Mesenchymal stem cell (in vitro differentiated cells and primary cell): ENCODE measurements at regions not wholly inside any gene's neighbourhood (a gene's known extent, or its start where the extent isn't known, plus 50 kb on each side); places are given as distances from the start of the nearest gene placed in this dataset.

Experiments used
- DNase-seq: peaks from one replicate; pipeline ENCODE4 v3.0.0-alpha.2; 2013
- H2AFZ ChIP-seq: one replicate; pipeline ENCODE4 v1.6.1; 2013; ENCODE audit warnings: low read depth, mild to moderate bottlenecking, control low read depth, inconsistent platforms, low read length, moderate library complexity
- H2AK5ac ChIP-seq: 2 replicates; pipeline ENCODE4 v1.6.1; 2013; ENCODE audit warnings: low read length, moderate library complexity, mild to moderate bottlenecking, inconsistent platforms; ENCODE audit not compliant: severe bottlenecking
- H2BK120ac ChIP-seq: one replicate; pipeline ENCODE4 v1.6.1; 2013; ENCODE audit warnings: low read depth, mild to moderate bottlenecking, inconsistent platforms, low read length, moderate library complexity
- H2BK12ac ChIP-seq, 2 experiments: one replicate each; pipeline ENCODE4 v1.6.1; 2013; ENCODE audit warnings: inconsistent platforms in 2 of 2, low read length in 2 of 2, mild to moderate bottlenecking in 2 of 2, moderate library complexity in 2 of 2, control low read depth in 1 of 2
- H2BK15ac ChIP-seq: one replicate; pipeline ENCODE4 v1.6.1; 2013; ENCODE audit warnings: mild to moderate bottlenecking, low read depth, inconsistent platforms; ENCODE audit not compliant: poor library complexity, severe bottlenecking
- H2BK5ac ChIP-seq: 2 replicates; pipeline ENCODE4 v1.6.1; 2013; ENCODE audit warnings: low read depth, mild to moderate bottlenecking, low read length, control low read depth, inconsistent platforms; ENCODE audit not compliant: poor library complexity, severe bottlenecking
- H3K14ac ChIP-seq, 2 experiments: one replicate each; pipeline ENCODE4 v1.6.1; 2013; ENCODE audit warnings: inconsistent platforms in 2 of 2, low read length in 2 of 2, control low read depth in 1 of 2, mild to moderate bottlenecking in 1 of 2, moderate library complexity in 1 of 2
- H3K18ac ChIP-seq, 2 experiments: one replicate each; pipeline ENCODE4 v1.6.1; 2013; ENCODE audit warnings: inconsistent platforms in 2 of 2, low read length in 2 of 2, control low read depth in 1 of 2, low read depth in 1 of 2, mild to moderate bottlenecking in 1 of 2
- H3K23ac ChIP-seq, 2 experiments: one replicate each; pipeline ENCODE4 v1.6.1; 2013; ENCODE audit warnings: inconsistent platforms in 2 of 2, low read length in 2 of 2, mild to moderate bottlenecking in 2 of 2, moderate library complexity in 2 of 2, control low read depth in 1 of 2
- H3K27ac ChIP-seq: 2 replicates; pipeline ENCODE4 v1.5.1; 2013; ENCODE audit warnings: mild to moderate bottlenecking, moderate library complexity, low read length, control low read depth, inconsistent platforms; ENCODE audit not compliant: poor library complexity, severe bottlenecking
- H3K27me3 ChIP-seq, 2 experiments: 2 replicates each; pipeline versions ENCODE4 v1.6.1 to v1.7.0; 2013; ENCODE audit warnings: low read length in 2 of 2, mild to moderate bottlenecking in 2 of 2, moderate library complexity in 2 of 2, control low read depth in 1 of 2, inconsistent platforms in 1 of 2; ENCODE audit not compliant: control insufficient read depth in 1 of 2, insufficient read depth in 1 of 2
- H3K36me3 ChIP-seq, 2 experiments: 2 replicates each; pipeline versions ENCODE4 v1.6.1 to v1.7.0; 2013; ENCODE audit warnings: low read length in 2 of 2, control low read depth in 1 of 2, inconsistent platforms in 1 of 2, low read depth in 1 of 2, mild to moderate bottlenecking in 1 of 2; ENCODE audit not compliant: insufficient read depth in 2 of 2, control insufficient read depth in 1 of 2
- H3K4ac ChIP-seq, 2 experiments: one replicate each; pipeline ENCODE4 v1.6.1; 2013; ENCODE audit warnings: inconsistent platforms in 2 of 2, low read length in 2 of 2, mild to moderate bottlenecking in 2 of 2, moderate library complexity in 2 of 2, control low read depth in 1 of 2, low read depth in 1 of 2
- H3K4me1 ChIP-seq: 2 replicates; pipeline ENCODE4 v1.6.1; 2013; ENCODE audit warnings: low read depth, low read length, control low read depth; ENCODE audit not compliant: control insufficient read depth, insufficient read depth
- H3K4me2 ChIP-seq: 2 replicates; pipeline ENCODE4 v1.6.1; 2013; ENCODE audit warnings: low read length, mild to moderate bottlenecking, inconsistent platforms; ENCODE audit not compliant: poor library complexity, severe bottlenecking
- H3K4me3 ChIP-seq, 2 experiments: 2 replicates each; pipeline versions ENCODE4 v1.5.1 to v1.7.0; 2013; ENCODE audit warnings: low read length in 2 of 2, mild to moderate bottlenecking in 2 of 2, control low read depth in 1 of 2, low read depth in 1 of 2; ENCODE audit not compliant: insufficient read depth in 1 of 2
- H3K79me1 ChIP-seq: replicated peaks from 2 replicates; pipeline ENCODE4 v1.6.1; 2013; ENCODE audit warnings: mild to moderate bottlenecking, control low read depth, low read length, inconsistent platforms; ENCODE audit not compliant: poor library complexity, severe bottlenecking
- H3K9ac ChIP-seq: 2 replicates; pipeline ENCODE4 v1.7.0; 2013; ENCODE audit warnings: mild to moderate bottlenecking, low read length, moderate library complexity
- H3K9me3 ChIP-seq: 2 replicates; pipeline ENCODE4 v1.7.0; 2013; ENCODE audit warnings: mild to moderate bottlenecking, low read length; ENCODE audit not compliant: control insufficient read depth
- H4K8ac ChIP-seq: one replicate; pipeline ENCODE4 v1.6.1; 2013; ENCODE audit warnings: inconsistent platforms, mild to moderate bottlenecking, low read length, moderate library complexity
- H4K91ac ChIP-seq: one replicate; pipeline ENCODE4 v1.6.1; 2013; ENCODE audit warnings: mild to moderate bottlenecking, low read length, inconsistent platforms
- WGBS: methylation state at CpG from one replicate; pipeline ENCODE4 v1.1.7; 2013; ENCODE audit warnings: mixed read lengths; 5-methylcytosine and 5-hydroxymethylcytosine counted together

- Histone ChIP-seq H2BK12ac (no peak overlapping the region), H3K23ac (no peak overlapping the region), H2AFZ (no peak overlapping the region), H3K4me3 (no peak overlapping the region), H3K18ac (no peak overlapping the region), H3K4me1 (no peaks in the 10 kb centered on the region), H3K4ac (no peak overlapping the region), H2BK120ac (no peak overlapping the region), H3K9ac (no peak overlapping the region), H3K14ac (no peak overlapping the region), H3K36me3 (no peaks in the 10 kb centered on the region), H3K79me1 (no peaks in the 10 kb centered on the region), H3K4me2 (no peak overlapping the region), H2BK5ac (no peak overlapping the region), H2BK15ac (no peak overlapping the region), H3K9me3 (peaks cover 24% of the 10 kb centered on the region), H4K91ac (no peak overlapping the region), H3K27me3 (no peaks in the 10 kb centered on the region), H2AK5ac (no peak overlapping the region), H4K8ac (no peak overlapping the region), H3K27ac (no peak overlapping the region)
- DNase-seq, result no peak
- no CpG with 5 or more reads among the region's 2 CpGs for WGBS
These were observed 117.6 kb downstream of the COX7C start for GRCh38 chr5:86735370-86735769.

- H2BK5ac ChIP-seq, result no peak overlapping the region
- peaks cover 24% of the 10 kb centered on the region for H3K9me3 ChIP-seq
- H2AK5ac ChIP-seq, result no peak overlapping the region
- no peak overlapping the region for H3K27ac ChIP-seq
- WGBS, result 75% methylated on average over 1 of the region's 1 CpG
- no peak overlapping the region for H2BK15ac ChIP-seq
- H2BK120ac ChIP-seq, result no peak overlapping the region
- no peak for DNase-seq
- no peak overlapping the region for H3K4me2 ChIP-seq
- H3K4ac ChIP-seq, result no peak overlapping the region
- no peaks in the 10 kb centered on the region for H3K36me3 ChIP-seq
- no peak overlapping the region for H2AFZ ChIP-seq
- H3K4me1 ChIP-seq, result no peaks in the 10 kb centered on the region
- H3K23ac ChIP-seq, result no peak overlapping the region
- no peak overlapping the region for H4K8ac ChIP-seq
- H3K14ac ChIP-seq, result no peak overlapping the region
- no peak overlapping the region for H3K18ac ChIP-seq
- no peak overlapping the region for H3K4me3 ChIP-seq
- no peak overlapping the region for H3K9ac ChIP-seq
- no peak overlapping the region for H4K91ac ChIP-seq
- H3K27me3 ChIP-seq, result no peaks in the 10 kb centered on the region
- no peaks in the 10 kb centered on the region for H3K79me1 ChIP-seq
- no peak overlapping the region for H2BK12ac ChIP-seq
These were observed 119.8 kb downstream of the COX7C start for GRCh38 chr5:86737579-86737978.

GRCh38 chr5:86748538-86749105 lies 130.9 kb downstream of the COX7C start:
- no peaks in the 10 kb centered on the region for H3K36me3 ChIP-seq
- no peaks in the 10 kb centered on the region for H3K4me1 ChIP-seq
- H3K9me3 ChIP-seq, result no peaks in the 10 kb centered on the region
- H3K4me3 ChIP-seq, result no peak overlapping the region
- no peak overlapping the region for H4K8ac ChIP-seq
- H2BK15ac ChIP-seq, result no peak overlapping the region
- 83% methylated on average over 1 of the region's 3 CpGs for WGBS
- no peak overlapping the region for H2BK5ac ChIP-seq
- H2BK12ac ChIP-seq, result no peak overlapping the region
- H3K18ac ChIP-seq, result no peak overlapping the region
- no peak for DNase-seq
- H3K4ac ChIP-seq, result no peak overlapping the region
- H3K9ac ChIP-seq, result no peak overlapping the region
- no peaks in the 10 kb centered on the region for H3K27me3 ChIP-seq
- no peak overlapping the region for H3K14ac ChIP-seq
- no peak overlapping the region for H2BK120ac ChIP-seq
- H3K4me2 ChIP-seq, result no peak overlapping the region
- H2AFZ ChIP-seq, result no peak overlapping the region
- H2AK5ac ChIP-seq, result no peak overlapping the region
- H4K91ac ChIP-seq, result no peak overlapping the region
- no peaks in the 10 kb centered on the region for H3K79me1 ChIP-seq
- H3K23ac ChIP-seq, result no peak overlapping the region
- no peak overlapping the region for H3K27ac ChIP-seq

GRCh38 chr5:86749841-86750240 lies 132.1 kb downstream of the COX7C start:
- no peak overlapping the region for H3K9ac ChIP-seq
- H3K14ac ChIP-seq, result no peak overlapping the region
- H2AFZ ChIP-seq, result no peak overlapping the region
- H3K79me1 ChIP-seq, result no peaks in the 10 kb centered on the region
- no peaks in the 10 kb centered on the region for H3K27me3 ChIP-seq
- no peak overlapping the region for H2BK5ac ChIP-seq
- no peak for DNase-seq
- H2BK120ac ChIP-seq, result no peak overlapping the region
- H3K4me2 ChIP-seq, result no peak overlapping the region
- H2BK15ac ChIP-seq, result no peak overlapping the region
- H3K23ac ChIP-seq, result no peak overlapping the region
- H3K18ac ChIP-seq, result no peak overlapping the region
- no peaks in the 10 kb centered on the region for H3K9me3 ChIP-seq
- no peaks in the 10 kb centered on the region for H3K4me1 ChIP-seq
- H2AK5ac ChIP-seq, result no peak overlapping the region
- no peak overlapping the region for H3K4ac ChIP-seq
- H3K4me3 ChIP-seq, result no peak overlapping the region
- no peak overlapping the region for H3K27ac ChIP-seq
- no peak overlapping the region for H2BK12ac ChIP-seq
- H4K91ac ChIP-seq, result no peak overlapping the region
- no peaks in the 10 kb centered on the region for H3K36me3 ChIP-seq
- H4K8ac ChIP-seq, result no peak overlapping the region
